ENCODE measurements at regions not wholly inside any gene's neighbourhood (a gene's known extent, or its start where the extent isn't known, plus 50 kb on each side); places are given as distances from the start of the nearest gene placed in this dataset.

DNA sequence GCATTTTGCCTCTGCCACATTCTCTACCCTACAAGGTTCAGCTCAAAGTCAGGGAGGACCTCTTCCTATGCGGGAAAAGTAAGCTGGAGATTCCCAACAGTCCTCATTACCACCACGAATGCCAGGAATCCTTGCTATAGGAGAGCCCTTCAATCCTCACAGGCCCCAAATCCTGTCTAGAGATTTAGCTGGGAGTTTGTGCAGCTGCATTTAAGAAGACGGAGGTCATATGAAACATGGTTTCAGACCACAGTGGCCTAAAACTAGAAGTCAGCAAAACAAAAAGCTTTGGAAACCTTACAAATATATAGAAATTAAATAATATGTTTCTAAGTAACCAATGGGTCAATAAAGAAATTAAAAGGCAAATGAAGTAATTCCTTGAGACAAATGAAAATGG lies 415.3 kb upstream of the SETBP1 start:
- TF ChIP-seq, protein P1, sequence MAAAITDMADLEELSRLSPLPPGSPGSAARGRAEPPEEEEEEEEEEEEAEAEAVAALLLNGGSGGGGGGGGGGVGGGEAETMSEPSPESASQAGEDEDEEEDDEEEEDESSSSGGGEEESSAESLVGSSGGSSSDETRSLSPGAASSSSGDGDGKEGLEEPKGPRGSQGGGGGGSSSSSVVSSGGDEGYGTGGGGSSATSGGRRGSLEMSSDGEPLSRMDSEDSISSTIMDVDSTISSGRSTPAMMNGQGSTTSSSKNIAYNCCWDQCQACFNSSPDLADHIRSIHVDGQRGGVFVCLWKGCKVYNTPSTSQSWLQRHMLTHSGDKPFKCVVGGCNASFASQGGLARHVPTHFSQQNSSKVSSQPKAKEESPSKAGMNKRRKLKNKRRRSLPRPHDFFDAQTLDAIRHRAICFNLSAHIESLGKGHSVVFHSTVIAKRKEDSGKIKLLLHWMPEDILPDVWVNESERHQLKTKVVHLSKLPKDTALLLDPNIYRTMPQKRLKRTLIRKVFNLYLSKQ (tag by site-specific recombination; IDR thresholded peaks at IDR 0.05; ENCODE audit: borderline replicate concordance) = no peak
- TF ChIP-seq ZNF266 (tag by site-specific recombination; IDR thresholded peaks at IDR 0.05; ENCODE audit: low read depth) = no peak
- no peak for TF ChIP-seq ZNF707 (tag by site-specific recombination; IDR thresholded peaks at IDR 0.05)
- TF ChIP-seq, protein P2, sequence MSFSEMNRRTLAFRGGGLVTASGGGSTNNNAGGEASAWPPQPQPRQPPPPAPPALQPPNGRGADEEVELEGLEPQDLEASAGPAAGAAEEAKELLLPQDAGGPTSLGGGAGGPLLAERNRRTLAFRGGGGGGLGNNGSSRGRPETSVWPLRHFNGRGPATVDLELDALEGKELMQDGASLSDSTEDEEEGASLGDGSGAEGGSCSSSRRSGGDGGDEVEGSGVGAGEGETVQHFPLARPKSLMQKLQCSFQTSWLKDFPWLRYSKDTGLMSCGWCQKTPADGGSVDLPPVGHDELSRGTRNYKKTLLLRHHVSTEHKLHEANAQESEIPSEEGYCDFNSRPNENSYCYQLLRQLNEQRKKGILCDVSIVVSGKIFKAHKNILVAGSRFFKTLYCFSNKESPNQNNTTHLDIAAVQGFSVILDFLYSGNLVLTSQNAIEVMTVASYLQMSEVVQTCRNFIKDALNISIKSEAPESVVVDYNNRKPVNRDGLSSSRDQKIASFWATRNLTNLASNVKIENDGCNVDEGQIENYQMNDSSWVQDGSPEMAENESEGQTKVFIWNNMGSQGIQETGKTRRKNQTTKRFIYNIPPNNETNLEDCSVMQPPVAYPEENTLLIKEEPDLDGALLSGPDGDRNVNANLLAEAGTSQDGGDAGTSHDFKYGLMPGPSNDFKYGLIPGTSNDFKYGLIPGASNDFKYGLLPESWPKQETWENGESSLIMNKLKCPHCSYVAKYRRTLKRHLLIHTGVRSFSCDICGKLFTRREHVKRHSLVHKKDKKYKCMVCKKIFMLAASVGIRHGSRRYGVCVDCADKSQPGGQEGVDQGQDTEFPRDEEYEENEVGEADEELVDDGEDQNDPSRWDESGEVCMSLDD (tag by site-specific recombination; IDR thresholded peaks at IDR 0.05) = no peak
- no peak for TF ChIP-seq HOXD13 (CRISPR knock-in tag; IDR thresholded peaks at IDR 0.05; ENCODE audit: borderline replicate concordance)
- TF ChIP-seq ZNF660 (tag by site-specific recombination; IDR thresholded peaks at IDR 0.05) = no peak
- TF ChIP-seq, protein P3, sequence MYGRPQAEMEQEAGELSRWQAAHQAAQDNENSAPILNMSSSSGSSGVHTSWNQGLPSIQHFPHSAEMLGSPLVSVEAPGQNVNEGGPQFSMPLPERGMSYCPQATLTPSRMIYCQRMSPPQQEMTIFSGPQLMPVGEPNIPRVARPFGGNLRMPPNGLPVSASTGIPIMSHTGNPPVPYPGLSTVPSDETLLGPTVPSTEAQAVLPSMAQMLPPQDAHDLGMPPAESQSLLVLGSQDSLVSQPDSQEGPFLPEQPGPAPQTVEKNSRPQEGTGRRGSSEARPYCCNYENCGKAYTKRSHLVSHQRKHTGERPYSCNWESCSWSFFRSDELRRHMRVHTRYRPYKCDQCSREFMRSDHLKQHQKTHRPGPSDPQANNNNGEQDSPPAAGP (tag by site-specific recombination; IDR thresholded peaks at IDR 0.05) = no peak
- TF ChIP-seq SP7 (tag by site-specific recombination; IDR thresholded peaks at IDR 0.05) = no peak
- no peak for TF ChIP-seq ZNF768 (tag by site-specific recombination; IDR thresholded peaks at IDR 0.05)
- no peaks in the 10 kb centered on the region for H3K4me1 ChIP-seq (ENCODE audit: control insufficient read depth, insufficient read depth, low read length)
- no peak overlapping the region for H3K4me3 ChIP-seq (ENCODE audit: low read depth, low read length)
- POLR2A ChIA-PET = no interaction called here
- peaks cover 3% of the 10 kb centered on the region for H3K9me3 ChIP-seq (ENCODE audit: control insufficient read depth, insufficient read depth, low read depth, low read length)
- H3K27ac ChIP-seq (ENCODE audit: extremely low read depth, low read depth, low read length) = no peak overlapping the region
- H3K36me3 ChIP-seq (ENCODE audit: control insufficient read depth in 2 of 2, insufficient read depth in 1 of 2, low read length in 2 of 2) = no peaks in the 10 kb centered on the region
- CTCF ChIA-PET = no interaction called here

DNA sequence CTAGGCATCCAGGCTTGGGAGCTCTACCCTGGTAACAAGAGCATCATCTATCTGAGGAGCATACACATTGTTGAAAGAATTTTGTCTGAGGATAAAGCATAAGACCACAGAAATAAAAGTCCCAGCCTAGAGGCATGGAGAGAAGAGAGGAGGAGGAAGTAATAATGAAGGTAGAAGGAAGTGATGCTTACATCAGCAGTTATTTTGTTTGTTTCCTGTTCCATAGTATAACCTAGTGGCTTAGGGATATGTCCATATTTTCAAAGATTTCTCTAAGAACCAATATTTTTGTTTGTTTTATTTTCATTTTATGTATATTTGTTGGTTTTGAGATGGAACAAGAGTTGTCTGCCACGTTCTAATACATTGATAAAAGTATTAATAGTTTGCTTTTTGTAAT lies 407.4 kb upstream of the SETBP1 start:
- Histone ChIP-seq H3K27ac (ENCODE audit: extremely low read depth, low read depth, low read length) (no peak overlapping the region), H3K36me3 (ENCODE audit: control insufficient read depth in 2 of 2, insufficient read depth in 1 of 2, low read length in 2 of 2) (no peaks in the 10 kb centered on the region), H3K4me1 (ENCODE audit: control insufficient read depth, insufficient read depth, low read length) (no peaks in the 10 kb centered on the region), H3K4me3 (ENCODE audit: low read depth, low read length) (no peak overlapping the region), H3K9me3 (ENCODE audit: control insufficient read depth, insufficient read depth, low read depth, low read length) (no peaks in the 10 kb centered on the region)
- ChIA-PET CTCF (no interaction called here), POLR2A (no interaction called here)
- TF ChIP-seq ZNF274 (IDR thresholded peaks at IDR 0.05; ENCODE audit: low read length) = no peak
- no peak for TF ChIP-seq ZNF274 (tag by site-specific recombination; IDR thresholded peaks at IDR 0.05; ENCODE audit: borderline replicate concordance)
- TF ChIP-seq ZNF184 (tag by site-specific recombination; IDR thresholded peaks at IDR 0.05) = no peak
- no peak for TF ChIP-seq ZFP3 (tag by site-specific recombination; IDR thresholded peaks at IDR 0.05; ENCODE audit: low read depth)
- TF ChIP-seq KLF7 (tag by site-specific recombination; IDR thresholded peaks at IDR 0.05; ENCODE audit: borderline replicate concordance) = no peak
- TF ChIP-seq ZBTB7A (tag by site-specific recombination; IDR thresholded peaks at IDR 0.05; ENCODE audit: low read depth) = no peak
- TF ChIP-seq BCL11A (tag by site-specific recombination; IDR thresholded peaks at IDR 0.05; ENCODE audit: low read depth) = no peak
- TF ChIP-seq, protein P3 (tag by site-specific recombination; IDR thresholded peaks at IDR 0.05) = no peak
- no peak for TF ChIP-seq EGR2 (tag by site-specific recombination; IDR thresholded peaks at IDR 0.05; ENCODE audit: low read depth)
- no peak for TF ChIP-seq ZBTB8A (tag by site-specific recombination; IDR thresholded peaks at IDR 0.05)

Measured in HEK293 (cell line).